HEK293T (cell line): ENCODE measurements at regions not wholly inside any gene's neighbourhood (a gene's known extent, or its start where the extent isn't known, plus 50 kb on each side); places are given as distances from the start of the nearest gene placed in this dataset.

Source experiments
- ARNT ChIP-seq: fragments of 450-650 bp; IDR thresholded peaks from 2 replicates; pipeline ENCODE4 v1.6.1; 2017; ENCODE audit warnings: mild to moderate bottlenecking
- BHLHE40 ChIP-seq: fragments of 450-650 bp; IDR thresholded peaks from 2 replicates; pipeline ENCODE4 v1.6.1; 2016; ENCODE audit warnings: mild to moderate bottlenecking, moderate library complexity, borderline replicate concordance
- ELF4 ChIP-seq: fragments of 450-650 bp; IDR thresholded peaks from 2 replicates; pipeline ENCODE4 v1.6.1; 2017; ENCODE audit warnings: antibody characterized with exemption
- FOXK2 ChIP-seq: fragments of 450-650 bp; IDR thresholded peaks from 2 replicates; pipeline ENCODE4 v1.6.1; 2016; ENCODE audit warnings: mild to moderate bottlenecking
- FOXM1 ChIP-seq: fragments of 450-650 bp; IDR thresholded peaks from 2 replicates; pipeline ENCODE4 v1.6.1; 2017; ENCODE audit warnings: mild to moderate bottlenecking, borderline replicate concordance
- L3MBTL2 ChIP-seq: fragments of 450-650 bp; conservative IDR thresholded peaks from 2 replicates; pipeline ENCODE4 v1.6.1; 2016; ENCODE audit warnings: mild to moderate bottlenecking
- NFRKB ChIP-seq: fragments of 450-650 bp; IDR thresholded peaks from 2 replicates; pipeline ENCODE4 v1.6.1; 2016; ENCODE audit warnings: mild to moderate bottlenecking, moderate library complexity
- SP1 ChIP-seq: fragments of 450-650 bp; IDR thresholded peaks from 2 replicates; pipeline ENCODE4 v1.6.1; 2017
- SUZ12 ChIP-seq: fragments of 450-650 bp; IDR thresholded peaks from 2 replicates; pipeline ENCODE4 v1.6.1; 2016; ENCODE audit warnings: mild to moderate bottlenecking
- TARDBP ChIP-seq: fragments of 450-650 bp; IDR thresholded peaks from 2 replicates; pipeline ENCODE4 v1.6.1; 2016
- ZNF384 ChIP-seq: fragments of 450-650 bp; IDR thresholded peaks from 2 replicates; pipeline ENCODE4 v1.6.1; 2016
- TF ChIP-seq, protein P1 (sequence below): fragments of 450-650 bp; IDR thresholded peaks from 2 replicates; pipeline ENCODE4 v1.6.1; 2016

DNA sequence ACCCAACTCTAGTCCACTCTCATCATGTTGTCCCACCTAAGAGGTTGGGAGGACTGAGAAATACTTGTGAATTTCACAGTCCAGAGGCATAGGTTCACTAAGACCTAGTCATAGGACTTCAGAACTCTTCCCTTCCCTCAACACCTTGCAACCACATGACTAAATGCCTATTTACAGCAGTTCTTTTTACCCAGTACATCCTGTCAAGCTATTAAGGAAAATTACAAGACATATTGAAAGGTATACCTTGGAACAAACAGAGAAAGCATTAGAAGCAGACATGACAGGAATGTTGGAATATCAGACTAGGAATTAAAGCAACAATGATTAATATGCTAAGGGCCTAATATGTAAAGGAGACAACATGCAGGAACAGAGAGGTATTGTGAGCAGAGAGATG, 563.8 kb upstream of the LRRC4C start:
- TF ChIP-seq, protein P1, sequence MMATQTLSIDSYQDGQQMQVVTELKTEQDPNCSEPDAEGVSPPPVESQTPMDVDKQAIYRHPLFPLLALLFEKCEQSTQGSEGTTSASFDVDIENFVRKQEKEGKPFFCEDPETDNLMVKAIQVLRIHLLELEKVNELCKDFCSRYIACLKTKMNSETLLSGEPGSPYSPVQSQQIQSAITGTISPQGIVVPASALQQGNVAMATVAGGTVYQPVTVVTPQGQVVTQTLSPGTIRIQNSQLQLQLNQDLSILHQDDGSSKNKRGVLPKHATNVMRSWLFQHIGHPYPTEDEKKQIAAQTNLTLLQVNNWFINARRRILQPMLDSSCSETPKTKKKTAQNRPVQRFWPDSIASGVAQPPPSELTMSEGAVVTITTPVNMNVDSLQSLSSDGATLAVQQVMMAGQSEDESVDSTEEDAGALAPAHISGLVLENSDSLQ: no peak
- TF ChIP-seq L3MBTL2 (no peak), SP1 (no peak), FOXM1 (no peak), SUZ12 (no peak), BHLHE40 (no peak), FOXK2 (no peak), TARDBP (no peak), ELF4 (no peak), ARNT (no peak), ZNF384 (no peak), NFRKB (no peak)
